Panc1 (cell line): ENCODE measurements at regions not wholly inside any gene's neighbourhood (a gene's known extent, or its start where the extent isn't known, plus 50 kb on each side); places are given as distances from the start of the nearest gene placed in this dataset.

Source experiments
- ATAC-seq: fragments of 200-7000 bp; cut with Tn5 transposase; 2 replicates; pipeline ENCODE4 v1.9.1; 2020; ENCODE audit warnings: mild to moderate bottlenecking, moderate library complexity
- BruUV-seq: library from RNA; stranded (reverse); fragments of 400-500 nt; replicated peaks from 2 replicates; lab custom pipeline; 2021; lab: Mats Ljungman, UMichigan
- CTCF ChIA-PET: fragments of 300-600 bp; sonication (Branson Sonifier 250); formaldehyde crosslinking; loops from one replicate; lab custom pipeline; 2022; ENCODE audit warnings: antibody characterized with exemption; lab: Charles Lee
- POLR2A ChIA-PET: fragments of 300-600 bp; sonication (Branson Sonifier 250); formaldehyde crosslinking; loops from one replicate; lab custom pipeline; 2022; ENCODE audit warnings: antibody characterized with exemption; lab: Charles Lee
- DNase-seq: peaks from one replicate; pipeline ENCODE4 v3.0.0-alpha.2; 2010; ENCODE audit warnings: low read depth, low spot score
- H3K27ac ChIP-seq: 2 replicates; pipeline ENCODE4 v1.5.1; 2011; ENCODE audit warnings: mild to moderate bottlenecking, low read length, inconsistent platforms
- H3K27me3 ChIP-seq: fragments of 200-500 bp; sonication (Bioruptor generic); 2 replicates; pipeline ENCODE4 v1.6.0; 2014; ENCODE audit warnings: low read length, inconsistent platforms; ENCODE audit not compliant: control insufficient read depth, insufficient read depth
- H3K36me3 ChIP-seq: fragments of 200-500 bp; sonication (Bioruptor generic); 2 replicates; pipeline ENCODE4 v1.5.1; 2014; ENCODE audit warnings: inconsistent platforms, mild to moderate bottlenecking, low read length, moderate library complexity; ENCODE audit not compliant: control insufficient read depth, insufficient read depth
- H3K4me1 ChIP-seq: 2 replicates; pipeline ENCODE4 v1.5.1; 2011; ENCODE audit warnings: inconsistent platforms, mild to moderate bottlenecking, low read length, moderate library complexity; ENCODE audit not compliant: control insufficient read depth, insufficient read depth
- H3K4me3 ChIP-seq, 2 experiments: 2 replicates each; pipeline ENCODE4 v1.5.1; 2011 to 2012; ENCODE audit warnings: low read depth in 2 of 2, low read length in 2 of 2, mild to moderate bottlenecking in 2 of 2, inconsistent platforms in 1 of 2, moderate library complexity in 1 of 2
- H3K9me3 ChIP-seq: fragments of 200-500 bp; sonication (Bioruptor generic); 2 replicates; pipeline ENCODE4 v1.5.1; 2014; ENCODE audit warnings: low read depth, mild to moderate bottlenecking, inconsistent platforms, low read length, moderate library complexity; ENCODE audit not compliant: control insufficient read depth, insufficient read depth
- POLR2AphosphoS5 ChIP-seq: IDR thresholded peaks from 2 replicates; pipeline ENCODE4 v1.6.1; 2012; ENCODE audit warnings: mild to moderate bottlenecking, low read depth, low read length, moderate library complexity
- SIN3A ChIP-seq: IDR thresholded peaks from 2 replicates; pipeline ENCODE4 v1.6.1; 2012; ENCODE audit warnings: low read depth, mild to moderate bottlenecking, low read length, moderate library complexity, borderline replicate concordance; ENCODE audit not compliant: insufficient read depth
- TCF7L2 ChIP-seq: IDR thresholded peaks from 2 replicates; pipeline ENCODE4 v1.6.1; 2011; ENCODE audit warnings: mild to moderate bottlenecking, low read depth, low read length, inconsistent platforms
- in situ Hi-C: cut with HindIII; loops from 2 replicates; pipeline ENCODE4 v1.10.0; 2016; ENCODE audit warnings: low sequenced_read_pairs, low pct_unique_long_range_greater_than_20kb
- intact Hi-C: fragments of 100-400 bp; cut with micrococcal nuclease; formaldehyde crosslinking; loops from one replicate; pipeline ENCODE4 v1.10.0; 2022; ENCODE audit not compliant: unreplicated experiment
- TF ChIP-seq, protein P1 (sequence below), 2 experiments: IDR thresholded peaks; 2 replicates each; pipeline ENCODE4 v1.6.1; 2011 to 2012; ENCODE audit warnings: low read depth in 2 of 2, control low read depth in 1 of 2, low read length in 1 of 2, mild to moderate bottlenecking in 1 of 2, moderate library complexity in 1 of 2; ENCODE audit not compliant: insufficient read depth in 1 of 2
- TF ChIP-seq, protein P2 (sequence below): fragments of 450-650 bp; IDR thresholded peaks from 2 replicates; pipeline ENCODE4 v1.5.1; 2017; ENCODE audit warnings: mild to moderate bottlenecking

DNA sequence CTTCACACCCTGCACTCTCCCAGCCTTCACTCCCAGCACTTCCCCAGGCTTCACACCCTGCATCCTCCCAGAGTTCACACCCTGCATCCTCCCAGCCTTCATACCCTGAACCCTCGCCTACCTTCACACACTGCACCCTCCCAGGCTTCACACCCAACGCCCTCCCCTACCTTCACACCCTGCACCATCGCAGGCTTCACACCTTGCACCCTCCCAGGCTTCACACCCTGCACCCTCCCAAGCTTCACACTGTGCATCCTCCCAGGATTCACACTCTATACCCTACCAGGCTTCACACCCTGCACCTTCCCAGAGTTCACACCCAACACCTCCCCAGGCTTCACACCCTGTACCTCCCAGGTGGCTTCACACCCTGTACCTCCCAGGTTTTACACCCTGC, 448.7 kb upstream of the MYT1L start:
- CTCF ChIA-PET = interaction anchor here (0.6 kb wide), 1 partner anchor 598 kb away, joined by 3 read pairs; the partner anchor contains the start of gene EIPR1
- in situ Hi-C loops (no loop called here), intact Hi-C loops (no loop called here)
- Histone ChIP-seq H3K27me3 (no peaks in the 10 kb centered on the region; the same call in 1 of the 2 replicates), H3K9me3 (no peaks in the 10 kb centered on the region), H3K4me1 (no peaks in the 10 kb centered on the region), H3K36me3 (no peaks in the 10 kb centered on the region), H3K27ac (no peak overlapping the region), H3K4me3 (no peak overlapping the region)
- no TSS peak for BruUV-seq
- ATAC-seq = no peak
- POLR2A ChIA-PET = no interaction called here
- TF ChIP-seq, protein P1, sequence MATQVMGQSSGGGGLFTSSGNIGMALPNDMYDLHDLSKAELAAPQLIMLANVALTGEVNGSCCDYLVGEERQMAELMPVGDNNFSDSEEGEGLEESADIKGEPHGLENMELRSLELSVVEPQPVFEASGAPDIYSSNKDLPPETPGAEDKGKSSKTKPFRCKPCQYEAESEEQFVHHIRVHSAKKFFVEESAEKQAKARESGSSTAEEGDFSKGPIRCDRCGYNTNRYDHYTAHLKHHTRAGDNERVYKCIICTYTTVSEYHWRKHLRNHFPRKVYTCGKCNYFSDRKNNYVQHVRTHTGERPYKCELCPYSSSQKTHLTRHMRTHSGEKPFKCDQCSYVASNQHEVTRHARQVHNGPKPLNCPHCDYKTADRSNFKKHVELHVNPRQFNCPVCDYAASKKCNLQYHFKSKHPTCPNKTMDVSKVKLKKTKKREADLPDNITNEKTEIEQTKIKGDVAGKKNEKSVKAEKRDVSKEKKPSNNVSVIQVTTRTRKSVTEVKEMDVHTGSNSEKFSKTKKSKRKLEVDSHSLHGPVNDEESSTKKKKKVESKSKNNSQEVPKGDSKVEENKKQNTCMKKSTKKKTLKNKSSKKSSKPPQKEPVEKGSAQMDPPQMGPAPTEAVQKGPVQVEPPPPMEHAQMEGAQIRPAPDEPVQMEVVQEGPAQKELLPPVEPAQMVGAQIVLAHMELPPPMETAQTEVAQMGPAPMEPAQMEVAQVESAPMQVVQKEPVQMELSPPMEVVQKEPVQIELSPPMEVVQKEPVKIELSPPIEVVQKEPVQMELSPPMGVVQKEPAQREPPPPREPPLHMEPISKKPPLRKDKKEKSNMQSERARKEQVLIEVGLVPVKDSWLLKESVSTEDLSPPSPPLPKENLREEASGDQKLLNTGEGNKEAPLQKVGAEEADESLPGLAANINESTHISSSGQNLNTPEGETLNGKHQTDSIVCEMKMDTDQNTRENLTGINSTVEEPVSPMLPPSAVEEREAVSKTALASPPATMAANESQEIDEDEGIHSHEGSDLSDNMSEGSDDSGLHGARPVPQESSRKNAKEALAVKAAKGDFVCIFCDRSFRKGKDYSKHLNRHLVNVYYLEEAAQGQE (IDR thresholded peaks at IDR 0.05; ENCODE audit: insufficient read depth in 1 of 2, low read depth in 2 of 2, low read length in 1 of 2) = no peak
- TF ChIP-seq TCF7L2 (no peak), SIN3A (no peak), POLR2AphosphoS5 (no peak)
- TF ChIP-seq, protein P2, sequence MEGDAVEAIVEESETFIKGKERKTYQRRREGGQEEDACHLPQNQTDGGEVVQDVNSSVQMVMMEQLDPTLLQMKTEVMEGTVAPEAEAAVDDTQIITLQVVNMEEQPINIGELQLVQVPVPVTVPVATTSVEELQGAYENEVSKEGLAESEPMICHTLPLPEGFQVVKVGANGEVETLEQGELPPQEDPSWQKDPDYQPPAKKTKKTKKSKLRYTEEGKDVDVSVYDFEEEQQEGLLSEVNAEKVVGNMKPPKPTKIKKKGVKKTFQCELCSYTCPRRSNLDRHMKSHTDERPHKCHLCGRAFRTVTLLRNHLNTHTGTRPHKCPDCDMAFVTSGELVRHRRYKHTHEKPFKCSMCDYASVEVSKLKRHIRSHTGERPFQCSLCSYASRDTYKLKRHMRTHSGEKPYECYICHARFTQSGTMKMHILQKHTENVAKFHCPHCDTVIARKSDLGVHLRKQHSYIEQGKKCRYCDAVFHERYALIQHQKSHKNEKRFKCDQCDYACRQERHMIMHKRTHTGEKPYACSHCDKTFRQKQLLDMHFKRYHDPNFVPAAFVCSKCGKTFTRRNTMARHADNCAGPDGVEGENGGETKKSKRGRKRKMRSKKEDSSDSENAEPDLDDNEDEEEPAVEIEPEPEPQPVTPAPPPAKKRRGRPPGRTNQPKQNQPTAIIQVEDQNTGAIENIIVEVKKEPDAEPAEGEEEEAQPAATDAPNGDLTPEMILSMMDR = no peak
- DNase-seq = no peak

DNA sequence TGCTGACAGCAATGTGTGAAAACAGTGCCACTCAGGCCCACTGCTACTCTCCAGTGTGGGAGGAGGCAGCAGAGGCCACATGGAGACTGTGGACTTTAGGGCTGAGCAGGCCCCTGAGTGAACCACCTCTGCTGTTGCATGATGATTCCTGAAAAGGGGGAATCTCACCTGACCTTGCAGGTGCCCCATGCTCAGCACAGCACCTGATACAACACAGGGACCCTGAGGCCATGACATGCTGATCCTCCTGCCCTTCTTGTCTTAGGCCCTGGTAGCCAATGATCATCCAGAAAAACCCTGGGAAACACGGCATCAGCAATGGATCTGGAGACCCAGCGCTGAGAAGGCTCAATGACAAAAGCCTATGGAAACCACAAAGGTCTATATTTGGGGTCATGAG, 446.8 kb upstream of the MYT1L start:
- Histone ChIP-seq H3K36me3 (no peaks in the 10 kb centered on the region), H3K4me1 (no peaks in the 10 kb centered on the region), H3K27me3 (no peaks in the 10 kb centered on the region), H3K9me3 (no peaks in the 10 kb centered on the region), H3K4me3 (no peak overlapping the region), H3K27ac (no peak overlapping the region)
- no TSS peak for BruUV-seq
- DNase-seq (no peak), ATAC-seq (no peak)
- in situ Hi-C loops = no loop called here
- TF ChIP-seq, protein P2 = no peak
- TF ChIP-seq SIN3A = no peak
- no peak for TF ChIP-seq TCF7L2
- no peak for TF ChIP-seq POLR2AphosphoS5
- TF ChIP-seq, protein P1 (IDR thresholded peaks at IDR 0.05; ENCODE audit: insufficient read depth in 1 of 2, low read depth in 2 of 2, low read length in 1 of 2) = no peak
- CTCF ChIA-PET = no interaction called here
- intact Hi-C loops = no loop called here
- POLR2A ChIA-PET = no interaction called here
